HG02884 (cell line): ENCODE measurements at regions not wholly inside any gene's neighbourhood (a gene's known extent, or its start where the extent isn't known, plus 50 kb on each side); places are given as distances from the start of the nearest gene placed in this dataset.

Experiments used
- ATAC-seq: cut with Tn5 transposase; IDR thresholded peaks from one replicate; pipeline ENCODE4 v1.9.1; 2021; ENCODE audit warnings: mild to moderate bottlenecking, moderate library complexity; ENCODE audit not compliant: unreplicated experiment

DNA sequence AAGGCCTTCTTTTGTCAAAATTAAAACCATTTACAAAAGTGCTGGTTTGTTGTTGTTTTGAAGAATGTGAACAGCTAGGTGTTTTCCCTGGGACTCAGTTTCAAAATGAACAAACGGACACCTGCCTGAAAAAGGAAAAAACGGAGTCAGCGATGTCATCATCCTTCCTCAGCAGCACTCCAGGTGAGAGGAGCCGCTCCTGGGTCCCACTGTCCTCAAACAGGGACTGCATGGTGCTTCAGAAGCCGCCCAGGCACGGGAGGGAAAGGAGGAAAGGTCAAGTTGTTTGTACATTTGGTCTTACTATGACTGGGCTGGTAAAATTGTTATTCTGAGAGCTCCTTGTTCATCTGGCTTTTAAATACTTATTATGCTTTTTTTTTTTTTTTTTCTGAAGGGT is 69.0 kb upstream of the ZSWIM6 start:
- no peak for ATAC-seq

DNA sequence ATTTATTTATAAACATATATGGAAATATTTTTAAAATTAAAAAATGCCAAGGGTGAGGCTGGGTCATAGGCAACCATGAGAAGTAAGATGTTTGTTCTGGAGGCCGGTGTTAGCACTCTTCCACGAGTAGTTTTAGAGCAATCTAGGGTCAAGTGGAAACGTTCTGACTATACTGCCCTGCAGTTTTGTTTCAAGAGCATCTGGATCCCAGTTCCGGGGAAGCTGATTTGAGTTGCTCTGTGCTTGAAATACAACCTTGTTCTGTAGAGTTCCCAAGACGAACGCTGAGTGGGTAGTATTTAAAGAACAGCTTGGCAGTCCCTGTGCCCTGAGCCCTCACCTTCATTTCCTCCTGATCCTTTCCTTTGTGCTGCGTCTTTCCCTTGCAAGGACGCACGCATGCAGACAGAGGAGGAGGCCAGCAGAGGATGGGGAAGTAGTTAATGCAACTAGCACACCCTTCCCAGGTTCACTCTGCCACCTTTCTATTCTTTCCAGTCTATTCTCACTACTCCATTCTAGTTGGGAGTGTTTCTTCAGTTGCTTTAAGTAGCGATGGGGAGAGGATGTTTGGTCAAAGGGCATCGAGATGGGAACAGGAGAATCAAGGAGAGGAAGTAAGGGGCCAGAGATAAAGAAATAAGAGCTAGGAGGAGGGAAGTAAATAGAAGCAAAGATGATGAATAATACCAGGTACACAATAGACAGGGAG is 68.3 kb upstream of the ZSWIM6 start:
- no peak for ATAC-seq

GRCh38 chr5:61264273-61264661 is 67.8 kb upstream of the ZSWIM6 start:
- no peak for ATAC-seq

DNA sequence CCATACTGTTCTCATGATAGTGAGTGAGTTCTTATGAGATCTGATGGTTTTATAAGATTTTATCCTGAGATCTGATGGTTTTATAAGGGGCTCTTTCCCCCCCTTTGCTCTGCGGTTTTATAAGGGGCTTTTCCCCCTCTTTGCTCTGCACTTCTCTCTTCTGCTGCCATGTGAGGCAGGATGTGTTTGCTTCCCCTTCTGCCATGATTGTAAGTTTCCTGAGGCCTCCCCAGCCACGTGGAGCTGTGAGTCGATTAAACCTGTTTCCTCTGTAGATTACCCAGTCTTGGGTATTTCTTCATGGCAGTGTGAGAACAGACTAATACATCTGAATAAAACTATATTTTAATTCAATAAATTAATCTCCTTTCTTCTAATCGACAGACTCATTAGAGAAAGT is 64.9 kb upstream of the ZSWIM6 start:
- no peak for ATAC-seq

GRCh38 chr5:61268871-61269270 is 63.2 kb upstream of the ZSWIM6 start:
- ATAC-seq: no peak

DNA sequence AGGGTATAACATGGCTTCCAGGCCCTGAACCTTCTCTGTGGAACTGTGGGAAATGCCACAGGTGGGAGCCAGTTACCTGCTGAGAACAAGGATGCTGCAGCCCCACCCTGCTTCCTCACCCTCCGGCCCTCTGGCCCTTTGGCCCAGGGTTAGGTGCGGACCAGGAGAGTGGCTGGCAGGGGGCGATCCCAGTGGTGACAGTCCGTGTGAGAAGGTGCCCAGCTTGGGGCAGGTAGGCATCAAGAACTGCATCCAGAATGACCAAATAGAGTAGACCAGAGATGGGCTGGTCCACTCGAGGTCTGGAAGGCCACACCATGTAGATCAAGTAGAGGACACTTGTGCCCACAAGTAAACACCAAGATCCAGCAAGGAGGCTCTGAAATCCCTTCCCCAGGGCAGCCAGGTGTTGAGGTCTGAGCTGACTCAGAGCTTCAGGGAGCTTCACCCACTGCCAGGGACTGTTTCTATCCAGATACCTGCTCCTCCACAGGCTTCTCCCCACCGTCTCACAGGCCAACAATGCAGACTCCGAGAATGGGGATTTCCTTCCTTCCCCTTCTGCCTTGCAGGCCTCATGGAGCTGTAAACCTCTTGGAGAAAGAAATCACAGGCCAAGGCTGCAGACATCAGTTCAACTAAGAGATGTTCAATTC is 61.4 kb upstream of the ZSWIM6 start:
- no peak for ATAC-seq

DNA sequence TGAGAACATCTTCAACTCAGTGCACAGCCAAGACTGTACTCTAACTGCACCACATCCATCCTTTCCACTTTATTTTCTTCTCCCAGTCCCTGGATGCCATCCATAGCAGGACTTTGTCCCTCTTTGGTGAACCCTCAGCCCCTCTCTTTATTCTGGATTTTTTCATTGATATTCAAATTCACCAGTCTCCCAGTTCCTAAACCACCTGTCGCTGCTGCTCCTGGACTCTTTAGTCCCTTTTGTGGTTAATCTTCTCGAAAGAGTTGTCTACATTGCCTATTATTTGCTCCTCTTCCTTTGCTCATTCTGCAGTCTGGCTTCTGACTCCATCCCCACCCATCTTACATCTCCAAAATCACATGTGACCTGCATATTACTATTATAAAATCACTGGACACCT is 59.4 kb upstream of the ZSWIM6 start:
- no peak for ATAC-seq

DNA sequence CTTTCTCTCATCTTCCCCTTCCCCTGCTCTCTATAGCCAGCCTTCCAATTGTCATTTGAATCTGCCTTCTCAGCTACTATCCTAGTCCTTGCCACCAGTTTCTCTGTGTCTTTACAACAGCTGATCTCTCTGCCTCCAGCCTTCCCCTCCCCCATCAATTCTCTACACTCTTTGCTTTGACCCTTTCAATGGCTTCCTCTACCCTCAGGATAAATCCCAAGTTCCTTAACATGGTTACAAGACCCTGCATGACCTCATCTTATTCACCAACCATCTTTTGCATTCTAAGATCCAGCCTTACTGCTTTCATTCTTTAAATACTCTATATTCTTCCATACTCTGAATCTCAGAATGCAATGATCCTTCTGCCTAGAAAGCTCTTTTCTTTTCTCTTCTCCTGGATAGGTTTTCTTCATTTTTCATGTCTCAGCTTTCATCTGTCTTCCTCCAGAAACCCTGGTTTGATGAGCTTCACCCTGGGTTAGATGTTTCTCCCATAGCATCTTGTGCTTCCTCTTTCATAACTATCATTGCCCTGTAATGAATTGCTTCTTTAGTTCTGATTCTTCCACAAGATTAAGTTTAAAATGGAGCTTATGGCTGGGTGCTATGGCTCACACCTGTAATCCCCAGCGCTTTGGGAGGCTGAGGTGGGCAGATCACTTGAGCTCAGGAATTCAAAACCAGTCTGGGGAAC is 58.6 kb upstream of the ZSWIM6 start:
- ATAC-seq: no peak

GRCh38 chr5:61274511-61274911 is 57.5 kb upstream of the ZSWIM6 start:
- ATAC-seq: no peak

DNA sequence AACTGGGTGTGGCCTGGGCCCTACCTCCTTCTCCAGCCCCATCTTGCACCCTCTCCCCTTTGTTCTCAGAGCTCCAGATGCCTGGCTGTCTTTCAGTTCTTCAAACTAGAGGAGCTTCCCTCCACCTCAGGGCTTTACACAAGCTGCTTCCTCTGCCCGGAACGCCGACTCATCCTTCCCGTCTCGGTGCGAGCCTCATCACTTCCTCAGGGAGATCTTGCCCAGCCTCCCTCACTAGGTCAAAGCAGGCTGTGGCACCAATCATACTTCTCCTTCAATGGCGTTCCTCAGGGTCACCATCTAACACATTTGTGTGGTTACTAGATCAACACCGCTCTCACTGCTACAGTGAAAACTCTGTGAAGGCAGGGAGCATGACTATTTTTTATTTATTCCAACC is 56.2 kb upstream of the ZSWIM6 start:
- ATAC-seq: no peak

GRCh38 chr5:61277190-61277589 is 54.9 kb upstream of the ZSWIM6 start:
- ATAC-seq: no peak

GRCh38 chr5:61277781-61278180 is 54.3 kb upstream of the ZSWIM6 start:
- no peak for ATAC-seq

GRCh38 chr5:61279725-61280124 is 52.3 kb upstream of the ZSWIM6 start:
- ATAC-seq: no peak

- peak; percentile 49 for ATAC-seq
Observed at GRCh38 chr5:61280205-61280604, 51.9 kb upstream of the ZSWIM6 start.

GRCh38 chr5:61280761-61281427 is 51.2 kb upstream of the ZSWIM6 start:
- no peak for ATAC-seq

GRCh38 chr5:61281686-61282085 is 50.4 kb upstream of the ZSWIM6 start:
- ATAC-seq: no peak
